ENCODE measurements at regions not wholly inside any gene's neighbourhood (a gene's known extent, or its start where the extent isn't known, plus 50 kb on each side); places are given as distances from the start of the nearest gene placed in this dataset.

DNA sequence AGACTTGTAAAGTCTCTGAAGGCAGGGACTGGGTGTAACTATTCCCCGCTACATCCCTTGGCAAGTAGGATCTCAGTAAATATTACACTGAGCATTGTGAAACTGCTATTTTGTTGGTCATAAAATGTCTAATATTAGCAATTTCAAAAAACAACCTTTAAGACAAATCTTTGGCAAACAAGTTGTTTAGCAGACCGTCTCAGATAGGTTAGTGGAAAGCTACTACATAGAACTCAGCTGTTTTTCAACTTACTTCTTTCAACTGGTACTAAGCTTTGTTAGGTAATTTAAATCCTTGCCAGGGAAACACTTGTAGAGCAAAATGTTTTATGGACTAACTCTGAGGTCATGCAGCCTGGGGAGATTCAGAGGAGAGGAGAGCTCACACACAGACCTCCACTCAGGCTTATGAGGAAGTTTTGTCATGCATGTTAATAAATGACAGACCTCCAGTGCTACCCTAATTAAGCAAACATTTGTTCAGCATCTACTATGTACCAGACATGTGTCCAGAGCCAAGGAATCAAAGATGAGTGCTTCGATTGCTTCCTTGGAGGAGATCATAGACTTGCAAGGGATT is 61.6 kb upstream of the STAC start:
- TF ChIP-seq ZC3H10 (CRISPR knock-in tag; IDR thresholded peaks at IDR 0.05) = no peak
- TF ChIP-seq ZFP3 (CRISPR knock-in tag; IDR thresholded peaks at IDR 0.05) = no peak
- no peak for TF ChIP-seq ESRRG (CRISPR knock-in tag; IDR thresholded peaks at IDR 0.05)
- TF ChIP-seq, protein P1, sequence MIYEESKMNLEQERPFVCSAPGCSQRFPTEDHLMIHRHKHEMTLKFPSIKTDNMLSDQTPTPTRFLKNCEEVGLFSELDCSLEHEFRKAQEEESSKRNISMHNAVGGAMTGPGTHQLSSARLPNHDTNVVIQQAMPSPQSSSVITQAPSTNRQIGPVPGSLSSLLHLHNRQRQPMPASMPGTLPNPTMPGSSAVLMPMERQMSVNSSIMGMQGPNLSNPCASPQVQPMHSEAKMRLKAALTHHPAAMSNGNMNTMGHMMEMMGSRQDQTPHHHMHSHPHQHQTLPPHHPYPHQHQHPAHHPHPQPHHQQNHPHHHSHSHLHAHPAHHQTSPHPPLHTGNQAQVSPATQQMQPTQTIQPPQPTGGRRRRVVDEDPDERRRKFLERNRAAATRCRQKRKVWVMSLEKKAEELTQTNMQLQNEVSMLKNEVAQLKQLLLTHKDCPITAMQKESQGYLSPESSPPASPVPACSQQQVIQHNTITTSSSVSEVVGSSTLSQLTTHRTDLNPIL (CRISPR knock-in tag; IDR thresholded peaks at IDR 0.05; ENCODE audit: low read depth) = no peak
